Neural progenitor cell (in vitro differentiated cells): ENCODE measurements at regions not wholly inside any gene's neighbourhood (a gene's known extent, or its start where the extent isn't known, plus 50 kb on each side); places are given as distances from the start of the nearest gene placed in this dataset.

Experiments
- CTCF ChIP-seq: fragments of 200-600 bp; sonication (generic); IDR thresholded peaks from 2 replicates; pipeline ENCODE4 v1.5.1; 2017; ENCODE audit warnings: antibody characterized with exemption, mild to moderate bottlenecking
- EZH2phosphoT487 ChIP-seq: fragments of 200-600 bp; sonication (generic); IDR thresholded peaks from 2 replicates; pipeline ENCODE4 v1.6.1; 2017; ENCODE audit warnings: antibody characterized with exemption

GRCh38 chr10:113287592-113287991 lies 265.3 kb upstream of the HABP2 start:
- TF ChIP-seq CTCF (no peak), EZH2phosphoT487 (no peak)
